Psoas muscle (tissue), 7 donors: ENCODE measurements at regions not wholly inside any gene's neighbourhood (a gene's known extent, or its start where the extent isn't known, plus 50 kb on each side); places are given as distances from the start of the nearest gene placed in this dataset.

Experiments
- ATAC-seq, 4 donors: fragments of 200-7000 bp; cut with Tn5 transposase; one replicate each; pipeline ENCODE4 v1.9.1; 2020; ENCODE audit warnings: moderate library complexity in 3 of 4, mild to moderate bottlenecking in 2 of 4
- DNase-seq, 2 donors: peaks; one replicate each; pipeline ENCODE4 v3.0.0-alpha.2; 2020
- H3K27ac ChIP-seq: fragments of 200-600 bp; one replicate; pipeline ENCODE4 v1.8.0; 2022
- H3K27me3 ChIP-seq, 3 donors: fragments of 200-600 bp in 1 of 3; one replicate each; pipeline versions ENCODE4 v1.6.1 to v1.8.0; 2013 to 2022; ENCODE audit warnings: low read length in 2 of 3, mild to moderate bottlenecking in 2 of 3, moderate library complexity in 1 of 3; ENCODE audit not compliant: insufficient read depth in 3 of 3
- H3K36me3 ChIP-seq, 2 donors: fragments of 200-600 bp in 1 of 2; one replicate each; pipeline versions ENCODE4 v1.6.1 to v1.8.0; 2013 to 2022; ENCODE audit warnings: low read depth in 1 of 2, mild to moderate bottlenecking in 1 of 2, moderate library complexity in 1 of 2; ENCODE audit not compliant: insufficient read depth in 1 of 2
- H3K4me1 ChIP-seq: fragments of 200-600 bp; one replicate; pipeline ENCODE4 v1.8.0; 2022
- H3K4me3 ChIP-seq: fragments of 200-600 bp; one replicate; pipeline ENCODE4 v1.8.0; 2022; ENCODE audit warnings: mild to moderate bottlenecking
- H3K9me3 ChIP-seq: fragments of 200-600 bp; one replicate; pipeline ENCODE4 v1.8.0; 2022
- WGBS, 3 donors: extraction: QIAGEN DNeasy Blood & Tissue Kit; methylation state at CpG; one replicate each; pipeline versions ENCODE4 v1.1.6 to v1.1.7; 2013; 5-methylcytosine and 5-hydroxymethylcytosine counted together
- intact Hi-C, 2 donors: fragments of 100-400 bp; cut with DNase I; formaldehyde crosslinking; loops; one replicate each; pipeline versions ENCODE4 v1.11.0 to v1.14.2; 2022
- TF ChIP-seq, protein P1 (sequence below): fragments of 200-600 bp; IDR thresholded peaks from one replicate; pipeline ENCODE4 v1.8.0; 2022; ENCODE audit warnings: antibody characterized with exemption
- donor health status: healthy with polysubstance abuse.
- donor health status: DM: no; HTN: no; CAD: no; lungs with moderate emphysema.
- donor health status: Bipolar disorder and iron deficiency.
- donor health status: healthy.
- donor health status: DM: yes; HTN: yes; CAD: no.
- donor health status: DM: no; HTN: no; CAD: no.
- donor health status: DM: yes; HTN: yes; CAD: no.

DNA sequence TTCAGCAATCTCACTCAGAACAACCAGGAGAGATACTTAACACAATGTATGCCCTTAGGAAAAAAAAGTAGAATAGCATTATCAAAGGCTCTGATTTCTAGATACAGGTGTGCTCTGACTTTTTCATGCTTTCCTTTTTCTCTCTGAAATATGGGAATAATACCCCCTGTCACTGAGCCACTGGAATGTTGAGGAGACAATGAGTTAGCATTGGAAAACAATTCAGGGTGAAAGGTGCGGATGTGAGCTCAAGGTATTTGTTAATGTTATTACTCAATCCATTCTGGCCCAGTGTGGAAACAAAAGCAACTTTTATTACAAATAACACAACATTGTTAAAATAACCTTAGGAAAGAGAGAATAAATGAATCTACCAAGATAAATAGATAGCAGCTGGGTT, 228.0 kb downstream of the IKZF2 start:
- no peaks in the 10 kb centered on the region for H3K4me1 ChIP-seq
- H3K4me3 ChIP-seq = no peak overlapping the region
- no peaks in the 10 kb centered on the region for H3K36me3 ChIP-seq
- TF ChIP-seq, protein P1, sequence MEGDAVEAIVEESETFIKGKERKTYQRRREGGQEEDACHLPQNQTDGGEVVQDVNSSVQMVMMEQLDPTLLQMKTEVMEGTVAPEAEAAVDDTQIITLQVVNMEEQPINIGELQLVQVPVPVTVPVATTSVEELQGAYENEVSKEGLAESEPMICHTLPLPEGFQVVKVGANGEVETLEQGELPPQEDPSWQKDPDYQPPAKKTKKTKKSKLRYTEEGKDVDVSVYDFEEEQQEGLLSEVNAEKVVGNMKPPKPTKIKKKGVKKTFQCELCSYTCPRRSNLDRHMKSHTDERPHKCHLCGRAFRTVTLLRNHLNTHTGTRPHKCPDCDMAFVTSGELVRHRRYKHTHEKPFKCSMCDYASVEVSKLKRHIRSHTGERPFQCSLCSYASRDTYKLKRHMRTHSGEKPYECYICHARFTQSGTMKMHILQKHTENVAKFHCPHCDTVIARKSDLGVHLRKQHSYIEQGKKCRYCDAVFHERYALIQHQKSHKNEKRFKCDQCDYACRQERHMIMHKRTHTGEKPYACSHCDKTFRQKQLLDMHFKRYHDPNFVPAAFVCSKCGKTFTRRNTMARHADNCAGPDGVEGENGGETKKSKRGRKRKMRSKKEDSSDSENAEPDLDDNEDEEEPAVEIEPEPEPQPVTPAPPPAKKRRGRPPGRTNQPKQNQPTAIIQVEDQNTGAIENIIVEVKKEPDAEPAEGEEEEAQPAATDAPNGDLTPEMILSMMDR = no peak
- DNase-seq (no peak), ATAC-seq (no peak)
- H3K27me3 ChIP-seq = no peaks in the 10 kb centered on the region
- no peak overlapping the region for H3K27ac ChIP-seq
- 94 to 100% (median 98%) methylated on average over 1 of the region's 1 CpG for WGBS, 3 donors
- no peaks in the 10 kb centered on the region for H3K9me3 ChIP-seq
- intact Hi-C loops = no loop called here

DNA sequence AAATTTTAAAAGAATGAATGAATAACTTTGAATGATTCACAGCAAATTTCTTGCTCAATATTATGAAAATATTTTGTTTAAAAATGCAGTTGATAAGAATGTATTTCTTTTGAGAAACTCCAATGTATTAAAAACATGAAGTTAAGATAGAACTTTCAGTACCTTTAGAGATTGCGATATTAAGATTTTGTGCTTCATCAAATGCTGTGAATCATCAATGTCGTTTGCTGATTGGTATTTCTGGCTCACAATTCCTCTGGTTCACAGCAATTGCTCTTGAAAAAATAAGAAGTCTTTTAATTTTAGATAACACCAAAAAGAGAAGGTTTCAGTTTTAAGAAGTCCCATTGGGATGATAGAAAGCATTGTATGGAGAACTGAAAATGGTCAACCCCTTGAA, 228.7 kb downstream of the IKZF2 start:
- intact Hi-C loops = no loop called here
- Histone ChIP-seq H3K27me3 (no peaks in the 10 kb centered on the region), H3K27ac (no peak overlapping the region), H3K4me3 (no peak overlapping the region), H3K9me3 (no peaks in the 10 kb centered on the region), H3K36me3 (no peaks in the 10 kb centered on the region), H3K4me1 (no peaks in the 10 kb centered on the region)
- DNase-seq (no peak), ATAC-seq (no peak)
- 85 to 90% (median 87%) methylated on average over 2 of the region's 2 CpGs for WGBS, 3 donors
- TF ChIP-seq, protein P1 = no peak

DNA sequence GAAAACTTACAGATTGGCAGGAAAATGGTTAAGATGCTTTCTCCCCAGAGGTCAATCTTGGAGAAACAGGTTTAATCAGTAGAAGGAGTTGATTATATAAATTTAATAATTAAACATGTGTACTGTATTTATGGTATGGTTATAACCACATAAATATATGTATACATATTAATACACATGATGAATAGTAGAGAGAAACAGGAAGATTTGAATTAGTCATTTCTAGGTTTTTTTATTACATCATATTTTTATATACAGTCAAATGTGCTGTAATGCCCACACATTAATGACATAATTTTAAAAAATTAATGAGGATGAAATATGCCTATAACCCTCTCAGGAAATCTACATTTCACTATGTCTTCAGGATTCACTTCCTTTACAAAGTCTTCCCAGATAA, 229.7 kb downstream of the IKZF2 start:
- DNase-seq = no peak
- no peaks in the 10 kb centered on the region for H3K27me3 ChIP-seq
- H3K4me3 ChIP-seq = no peak overlapping the region
- H3K36me3 ChIP-seq = no peaks in the 10 kb centered on the region
- TF ChIP-seq, protein P1 = no peak
- no peaks in the 10 kb centered on the region for H3K4me1 ChIP-seq
- intact Hi-C loops = no loop called here
- no peaks in the 10 kb centered on the region for H3K9me3 ChIP-seq
- no peak overlapping the region for H3K27ac ChIP-seq
- no peak for ATAC-seq

DNA sequence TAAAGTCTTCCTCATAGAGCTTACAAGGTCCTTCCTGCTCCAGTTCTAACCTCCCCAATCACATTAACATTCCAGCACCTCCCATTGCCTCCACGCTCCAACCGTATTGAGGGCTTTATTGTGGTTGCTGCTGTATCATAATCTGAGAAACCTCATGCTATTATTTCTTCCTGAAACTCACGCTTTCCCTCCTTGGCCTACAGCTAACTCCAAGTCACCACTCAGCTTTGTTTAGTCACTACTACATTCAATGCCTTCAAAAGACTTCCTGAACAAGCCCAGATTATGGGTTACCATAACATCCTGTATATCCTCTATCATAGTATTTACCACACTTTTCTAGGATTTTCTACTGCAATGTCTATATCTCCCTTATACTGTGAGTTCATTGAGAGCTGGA, 230.4 kb downstream of the IKZF2 start:
- 88 to 90% (median 90%) methylated on average over 3 of the region's 3 CpGs for WGBS, 3 donors
- ATAC-seq (no peak), DNase-seq (no peak)
- Histone ChIP-seq H3K27ac (no peak overlapping the region), H3K36me3 (no peaks in the 10 kb centered on the region), H3K9me3 (no peaks in the 10 kb centered on the region), H3K4me1 (no peaks in the 10 kb centered on the region), H3K27me3 (no peaks in the 10 kb centered on the region), H3K4me3 (no peak overlapping the region)
- TF ChIP-seq, protein P1 = no peak
- intact Hi-C loops = no loop called here

DNA sequence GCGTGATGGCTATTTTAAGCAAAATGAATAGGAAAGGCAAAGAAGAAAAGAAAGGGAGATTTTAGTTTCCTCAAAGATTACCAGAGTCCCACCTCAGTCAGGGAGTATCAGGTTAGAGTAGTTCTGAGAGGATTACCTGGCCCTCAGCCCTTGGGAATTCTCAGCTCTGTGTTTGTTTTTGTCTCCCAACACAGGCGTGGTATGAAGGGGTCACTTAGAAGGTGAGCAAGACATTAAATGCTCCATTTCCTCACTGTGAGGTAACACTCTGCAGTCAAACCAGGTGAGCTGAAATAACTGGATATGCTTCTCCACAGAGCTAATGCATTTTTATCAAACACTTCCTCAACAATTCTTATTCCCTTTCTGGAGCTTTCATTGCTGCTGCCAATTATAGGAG, 232.2 kb downstream of the IKZF2 start:
- H3K27ac ChIP-seq = no peak overlapping the region
- H3K9me3 ChIP-seq = no peaks in the 10 kb centered on the region
- DNase-seq (no peak), ATAC-seq (no peak)
- no peaks in the 10 kb centered on the region for H3K4me1 ChIP-seq
- H3K27me3 ChIP-seq = no peaks in the 10 kb centered on the region
- intact Hi-C loops = no loop called here
- H3K4me3 ChIP-seq = no peak overlapping the region
- 80 to 87% (median 80%) methylated on average over 2 of the region's 2 CpGs for WGBS, 3 donors
- TF ChIP-seq, protein P1 = no peak
- no peaks in the 10 kb centered on the region for H3K36me3 ChIP-seq
